ENCODE measurements at regions not wholly inside any gene's neighbourhood (a gene's known extent, or its start where the extent isn't known, plus 50 kb on each side); places are given as distances from the start of the nearest gene placed in this dataset.

GRCh38 chr3:128553560-128553959, 60.6 kb upstream of the GATA2 start:
- TF ChIP-seq CTCF (IDR thresholded peaks at IDR 0.05 in 2 of 3, conservative IDR thresholded peaks at IDR 0.05 in 1 of 3; ENCODE audit: control insufficient read depth in 2 of 3, extremely low read depth in 1 of 3, insufficient read depth in 1 of 3, low read depth in 3 of 3, low read length in 3 of 3) (no peak), FOS (IDR thresholded peaks at IDR 0.05; ENCODE audit: borderline replicate concordance, extremely low read depth, insufficient read length) (no peak), CHD2 (IDR thresholded peaks at IDR 0.05; ENCODE audit: borderline replicate concordance, low read depth, low read length) (no peak), BACH1 (IDR thresholded peaks at IDR 0.05; ENCODE audit: borderline replicate concordance) (no peak), JUND (IDR thresholded peaks at IDR 0.05; ENCODE audit: low read depth, low read length) (no peak), PRDM15 (CRISPR knock-in tag; IDR thresholded peaks at IDR 0.05) (no peak), ATF3 (IDR thresholded peaks at IDR 0.05; ENCODE audit: borderline replicate concordance, extremely low read depth, low read depth, low read length) (no peak), ZBTB33 (IDR thresholded peaks at IDR 0.05) (no peak), CUX1 (IDR thresholded peaks at IDR 0.05; ENCODE audit: insufficient replicate concordance, low read depth, low read length) (no peak)
